ENCODE measurements at regions not wholly inside any gene's neighbourhood (a gene's known extent, or its start where the extent isn't known, plus 50 kb on each side); places are given as distances from the start of the nearest gene placed in this dataset.

- TF ChIP-seq ARID4B (CRISPR knock-in tag; IDR thresholded peaks at IDR 0.05; ENCODE audit: borderline replicate concordance) (no peak), NFATC4 (CRISPR knock-in tag; IDR thresholded peaks at IDR 0.05) (no peak), ZNF232 (CRISPR knock-in tag; IDR thresholded peaks at IDR 0.05) (no peak), IRF2 (CRISPR knock-in tag; IDR thresholded peaks at IDR 0.05; ENCODE audit: borderline replicate concordance, low read depth) (no peak), ZNF423 (CRISPR knock-in tag; IDR thresholded peaks at IDR 0.05) (no peak), NR1H2 (CRISPR knock-in tag; IDR thresholded peaks at IDR 0.05) (no peak), TP53 (CRISPR knock-in tag; IDR thresholded peaks at IDR 0.05) (no peak), ZNF512 (CRISPR knock-in tag; IDR thresholded peaks at IDR 0.05; ENCODE audit: borderline replicate concordance) (no peak), ZNF121 (CRISPR knock-in tag; IDR thresholded peaks at IDR 0.05) (no peak), ZNF281 (CRISPR knock-in tag; IDR thresholded peaks at IDR 0.05) (no peak)
These were observed 643.8 kb downstream of the DHX35 start (continued) for GRCh38 chr20:39605908-39606307.

GRCh38 chr20:39605361-39605760 is 643.2 kb downstream of the DHX35 start:
- TF ChIP-seq FOXP4 (CRISPR knock-in tag; IDR thresholded peaks at IDR 0.05): no peak
- TF ChIP-seq ZNF232 (CRISPR knock-in tag; IDR thresholded peaks at IDR 0.05): no peak
- no peak for TF ChIP-seq IRF1 (CRISPR knock-in tag; IDR thresholded peaks at IDR 0.05)
- no peak for TF ChIP-seq GRHL2 (CRISPR knock-in tag; IDR thresholded peaks at IDR 0.05; ENCODE audit: insufficient replicate concordance, severe bottlenecking)
- no peak for TF ChIP-seq CBFB (CRISPR knock-in tag; IDR thresholded peaks at IDR 0.05; ENCODE audit: low read depth)
- TF ChIP-seq NFE2L1 (CRISPR knock-in tag; IDR thresholded peaks at IDR 0.05): no peak
- TF ChIP-seq MLX (CRISPR knock-in tag; IDR thresholded peaks at IDR 0.05): no peak
- no peak for TF ChIP-seq ZNF281 (CRISPR knock-in tag; IDR thresholded peaks at IDR 0.05)
- TF ChIP-seq JUN (CRISPR knock-in tag; IDR thresholded peaks at IDR 0.05): no peak
- no peak for TF ChIP-seq OVOL2 (CRISPR knock-in tag; IDR thresholded peaks at IDR 0.05; ENCODE audit: borderline replicate concordance)
- TF ChIP-seq TP53 (CRISPR knock-in tag; IDR thresholded peaks at IDR 0.05): no peak
- peaks cover 15% of the 10 kb centered on the region for H3K9me3 Mint-ChIP-seq
- ChIA-PET POLR2A (no interaction called here), CTCF (no interaction called here)
- peaks cover 15% of the 10 kb centered on the region for H3K27me3 Mint-ChIP-seq (ENCODE audit: low read depth)
- H3K4me3 Mint-ChIP-seq: no peak overlapping the region
- DNase-seq (ENCODE audit: low spot score) (no peak), ATAC-seq (no peak)
- peaks cover 13% of the 10 kb centered on the region for H3K4me1 Mint-ChIP-seq
- H3K27ac Mint-ChIP-seq: no peak overlapping the region
- no peaks in the 10 kb centered on the region for H3K36me3 Mint-ChIP-seq

All from WTC11 (cell line).